GM12891 (cell line): ENCODE measurements at regions not wholly inside any gene's neighbourhood (a gene's known extent, or its start where the extent isn't known, plus 50 kb on each side); places are given as distances from the start of the nearest gene placed in this dataset.

Experiments used
- POLR2A ChIP-seq: IDR thresholded peaks from 2 replicates; pipeline ENCODE4 v1.6.1; 2011; ENCODE audit warnings: low read depth, low read length, control low read depth
- POLR2AphosphoS5 ChIP-seq: IDR thresholded peaks from 2 replicates; pipeline ENCODE4 v1.6.1; 2011; ENCODE audit warnings: low read depth, low read length, control low read depth
- SPI1 ChIP-seq: IDR thresholded peaks from 2 replicates; pipeline ENCODE4 v1.6.1; 2011; ENCODE audit warnings: low read depth, low read length, control low read depth
- TAF1 ChIP-seq: IDR thresholded peaks from 2 replicates; pipeline ENCODE4 v1.6.1; 2011; ENCODE audit warnings: low read depth, low read length, control low read depth

GRCh38 chr7:126303926-126304325 lies 948.8 kb downstream of the GRM8 start:
- TF ChIP-seq TAF1 = no peak
- no peak for TF ChIP-seq POLR2AphosphoS5
- no peak for TF ChIP-seq POLR2A
- no peak for TF ChIP-seq SPI1
